ENCODE measurements at regions not wholly inside any gene's neighbourhood (a gene's known extent, or its start where the extent isn't known, plus 50 kb on each side); places are given as distances from the start of the nearest gene placed in this dataset.

DNA sequence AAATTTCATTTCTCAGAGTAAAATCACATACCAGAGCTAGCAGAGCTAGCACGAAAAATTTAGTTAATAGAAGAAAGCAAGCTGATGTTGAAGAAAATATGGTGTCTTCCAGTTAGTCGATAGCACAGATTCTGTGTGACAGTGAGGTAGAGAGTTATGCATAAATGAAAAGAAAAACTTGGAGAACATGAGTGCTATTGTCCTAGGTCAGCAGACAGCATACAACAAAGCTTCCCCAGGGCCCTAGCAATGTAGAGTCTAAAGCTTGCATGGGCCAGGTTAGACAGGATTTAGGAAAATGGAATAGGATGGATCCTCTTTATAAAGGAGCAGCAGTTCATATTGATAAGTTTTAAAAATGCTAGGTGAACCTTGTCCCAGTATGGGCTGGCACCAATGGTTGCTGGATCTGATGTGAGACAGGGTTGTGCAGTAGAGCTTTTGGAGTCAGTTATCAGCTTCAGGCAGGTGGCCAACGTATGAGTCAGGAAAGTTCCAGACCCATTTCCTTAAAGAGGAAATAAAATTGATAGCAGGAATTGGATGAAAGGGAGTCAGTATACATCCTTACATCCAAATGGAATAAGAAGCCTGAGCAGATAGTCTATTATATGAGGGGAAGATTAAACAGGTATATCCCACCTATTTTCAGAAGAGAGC is 277.2 kb downstream of the FRK start:
- H3K9me3 ChIP-seq = no peaks in the 10 kb centered on the region
- DNase-seq = peak; percentile 45
- H3K4me3 ChIP-seq (ENCODE audit: low read depth, low read length) = no peak overlapping the region
- no peaks in the 10 kb centered on the region for H3K36me3 ChIP-seq
- no peaks in the 10 kb centered on the region for H3K27me3 ChIP-seq
- H3K4me1 ChIP-seq = no peaks in the 10 kb centered on the region; the same call in 1 of the 2 replicates
- TF ChIP-seq, protein P1, sequence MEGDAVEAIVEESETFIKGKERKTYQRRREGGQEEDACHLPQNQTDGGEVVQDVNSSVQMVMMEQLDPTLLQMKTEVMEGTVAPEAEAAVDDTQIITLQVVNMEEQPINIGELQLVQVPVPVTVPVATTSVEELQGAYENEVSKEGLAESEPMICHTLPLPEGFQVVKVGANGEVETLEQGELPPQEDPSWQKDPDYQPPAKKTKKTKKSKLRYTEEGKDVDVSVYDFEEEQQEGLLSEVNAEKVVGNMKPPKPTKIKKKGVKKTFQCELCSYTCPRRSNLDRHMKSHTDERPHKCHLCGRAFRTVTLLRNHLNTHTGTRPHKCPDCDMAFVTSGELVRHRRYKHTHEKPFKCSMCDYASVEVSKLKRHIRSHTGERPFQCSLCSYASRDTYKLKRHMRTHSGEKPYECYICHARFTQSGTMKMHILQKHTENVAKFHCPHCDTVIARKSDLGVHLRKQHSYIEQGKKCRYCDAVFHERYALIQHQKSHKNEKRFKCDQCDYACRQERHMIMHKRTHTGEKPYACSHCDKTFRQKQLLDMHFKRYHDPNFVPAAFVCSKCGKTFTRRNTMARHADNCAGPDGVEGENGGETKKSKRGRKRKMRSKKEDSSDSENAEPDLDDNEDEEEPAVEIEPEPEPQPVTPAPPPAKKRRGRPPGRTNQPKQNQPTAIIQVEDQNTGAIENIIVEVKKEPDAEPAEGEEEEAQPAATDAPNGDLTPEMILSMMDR (IDR thresholded peaks at IDR 0.05; ENCODE audit: low read depth, low read length) = no peak

DNA sequence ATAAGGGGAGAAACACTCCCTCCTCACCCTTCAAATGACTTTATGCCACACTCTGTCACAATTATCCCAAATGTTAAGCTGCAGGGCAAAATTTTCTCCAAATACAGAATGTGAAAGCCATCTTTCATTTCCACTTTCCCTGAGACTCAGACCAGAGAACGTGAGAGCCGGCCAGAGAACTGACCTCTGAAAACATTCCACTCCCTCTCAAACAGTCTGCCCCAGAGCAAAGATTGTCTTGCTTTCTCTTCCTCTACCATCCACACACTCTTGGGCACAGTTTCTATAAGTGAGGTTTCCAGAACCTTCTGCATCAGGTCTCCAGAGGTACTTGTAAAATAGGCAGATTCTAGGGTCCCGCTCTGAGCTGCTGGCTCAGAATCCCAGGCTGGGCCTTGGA is 278.1 kb downstream of the FRK start:
- TF ChIP-seq, protein P1 (IDR thresholded peaks at IDR 0.05; ENCODE audit: low read depth, low read length) = no peak
- no peak for DNase-seq

DNA sequence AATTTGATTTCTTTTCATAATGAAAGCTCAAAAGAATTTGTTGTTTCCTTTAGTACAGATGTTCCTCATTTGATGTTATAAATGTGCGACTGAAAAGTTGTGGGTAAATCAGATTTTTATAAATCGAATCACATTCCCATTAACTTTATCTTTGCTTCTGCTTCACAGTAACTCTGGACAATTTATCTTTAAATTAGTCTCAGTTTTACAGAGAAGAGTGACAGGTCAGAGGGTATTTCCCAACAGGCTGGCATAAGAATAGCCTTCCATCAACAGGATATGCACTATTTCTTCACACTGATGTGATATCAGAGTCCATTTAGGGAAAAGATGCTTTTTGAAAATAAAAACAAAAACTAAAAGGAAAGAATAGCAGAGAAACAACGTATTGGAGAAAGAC is 286.9 kb downstream of the FRK start:
- Histone ChIP-seq H3K36me3 (no peaks in the 10 kb centered on the region), H3K4me1 (peaks cover 29% of the 10 kb centered on the region), H3K4me3 (ENCODE audit: low read depth, low read length) (no peak overlapping the region), H3K9me3 (no peaks in the 10 kb centered on the region), H3K27me3 (no peaks in the 10 kb centered on the region)
- TF ChIP-seq, protein P1 (IDR thresholded peaks at IDR 0.05; ENCODE audit: low read depth, low read length) = no peak
- peak; percentile 31 for DNase-seq

More for the DNA sequence above, 278.1 kb downstream of the FRK start:
- no peak overlapping the region for H3K4me3 ChIP-seq (ENCODE audit: low read depth, low read length)
- H3K4me1 ChIP-seq = no peaks in the 10 kb centered on the region; the same call in 1 of the 2 replicates
- H3K9me3 ChIP-seq = no peaks in the 10 kb centered on the region
- H3K27me3 ChIP-seq = no peaks in the 10 kb centered on the region
- H3K36me3 ChIP-seq = no peaks in the 10 kb centered on the region

DNA sequence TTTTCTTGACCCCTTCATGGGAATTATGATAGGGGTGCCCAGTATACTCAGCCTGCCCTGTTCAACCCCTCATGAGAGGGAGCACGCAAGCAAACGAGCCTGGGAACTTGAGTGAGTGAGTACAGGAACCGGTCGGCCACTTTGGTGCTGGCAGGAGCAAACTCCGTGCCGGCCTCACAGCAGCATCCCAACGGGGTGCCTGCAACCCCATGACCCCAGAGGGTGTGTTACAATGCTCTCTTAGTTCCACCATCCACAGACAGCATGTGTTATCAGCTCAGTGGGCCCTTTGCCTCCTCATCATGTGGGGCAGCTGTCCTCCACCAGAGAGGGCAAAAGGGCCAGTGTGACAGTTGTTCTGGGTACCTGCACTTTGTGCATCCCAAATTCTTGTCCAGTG is 289.8 kb downstream of the FRK start:
- DNase-seq = no peak
- Histone ChIP-seq H3K9me3 (no peaks in the 10 kb centered on the region), H3K4me3 (ENCODE audit: low read depth, low read length) (no peak overlapping the region), H3K4me1 (peaks cover 36% of the 10 kb centered on the region), H3K27me3 (no peaks in the 10 kb centered on the region), H3K36me3 (no peaks in the 10 kb centered on the region)
- TF ChIP-seq, protein P1 (IDR thresholded peaks at IDR 0.05; ENCODE audit: low read depth, low read length) = no peak

DNA sequence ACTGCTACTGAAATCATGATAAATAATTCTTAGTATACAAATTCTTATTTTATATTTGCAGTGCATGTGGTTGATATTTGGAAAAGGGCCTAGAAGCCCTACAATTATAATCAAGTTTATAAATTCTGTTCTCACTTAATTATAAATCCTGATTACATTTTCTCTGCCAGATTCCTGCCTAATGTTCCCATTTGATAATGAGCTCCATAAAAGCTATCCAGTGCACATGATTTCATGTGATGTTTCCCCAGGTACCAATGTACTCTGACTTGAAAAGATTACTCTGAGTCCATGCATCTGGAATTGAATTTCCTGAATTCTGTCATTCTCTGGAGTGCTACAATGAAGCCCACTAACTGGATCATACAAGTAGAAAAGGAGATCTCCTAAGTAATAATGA is 292.2 kb downstream of the FRK start:
- DNase-seq = no peak
- no peaks in the 10 kb centered on the region for H3K9me3 ChIP-seq
- peaks cover 21% of the 10 kb centered on the region for H3K4me1 ChIP-seq
- no peaks in the 10 kb centered on the region for H3K36me3 ChIP-seq
- no peak overlapping the region for H3K4me3 ChIP-seq (ENCODE audit: low read depth, low read length)
- no peaks in the 10 kb centered on the region for H3K27me3 ChIP-seq
- TF ChIP-seq, protein P1 (IDR thresholded peaks at IDR 0.05; ENCODE audit: low read depth, low read length) = no peak

DNA sequence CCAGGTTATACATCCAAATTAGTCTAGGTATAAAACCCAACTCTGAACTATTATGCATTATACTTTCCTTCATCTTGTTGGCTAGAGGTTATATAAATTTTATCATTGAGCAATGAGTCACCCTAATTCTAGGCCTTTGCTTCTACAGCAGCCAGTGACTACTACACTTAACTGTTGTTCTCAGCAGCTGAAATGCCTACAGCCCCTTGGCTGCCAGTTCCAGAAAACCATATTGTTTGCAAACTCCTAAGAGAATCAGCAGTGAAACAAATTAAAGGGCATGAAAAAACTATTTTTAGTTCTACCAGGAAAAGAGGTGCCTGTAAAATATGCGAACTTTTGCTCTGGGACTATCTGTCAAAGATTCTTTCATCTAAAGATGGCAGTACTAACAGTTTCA is 292.8 kb downstream of the FRK start:
- no peaks in the 10 kb centered on the region for H3K36me3 ChIP-seq
- no peak overlapping the region for H3K4me3 ChIP-seq (ENCODE audit: low read depth, low read length)
- no peaks in the 10 kb centered on the region for H3K9me3 ChIP-seq
- TF ChIP-seq, protein P1 (IDR thresholded peaks at IDR 0.05; ENCODE audit: low read depth, low read length) = no peak
- H3K27me3 ChIP-seq = no peaks in the 10 kb centered on the region
- DNase-seq = no peak
- peaks cover 17% of the 10 kb centered on the region for H3K4me1 ChIP-seq
